ENCODE measurements at regions not wholly inside any gene's neighbourhood (a gene's known extent, or its start where the extent isn't known, plus 50 kb on each side); places are given as distances from the start of the nearest gene placed in this dataset.
"Not testable (repeated sequence)": the region's sequence is repeated elsewhere in the genome, so short reads cannot be mapped to it uniquely, and the experiment has no call there.

DNA sequence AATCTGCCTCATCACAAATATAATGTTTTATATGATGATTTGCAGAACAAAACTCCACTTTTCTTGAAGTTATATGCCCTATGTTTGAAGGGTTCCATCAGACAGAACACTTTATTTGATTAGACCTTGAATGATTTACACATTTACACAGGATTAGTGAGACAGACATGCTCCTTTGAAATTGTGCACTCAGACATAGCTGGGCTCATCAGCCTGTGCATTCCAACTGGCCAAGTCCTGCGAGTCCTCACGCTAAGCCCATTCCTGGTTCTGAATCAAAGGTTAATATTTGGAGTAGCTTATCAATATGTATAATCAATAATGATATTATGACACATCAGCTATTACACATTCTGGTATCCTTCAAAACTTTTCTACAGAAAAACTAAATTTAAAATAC lies 173.6 kb downstream of the MBL2 start:
- H2AFZ ChIP-seq (ENCODE audit: low read depth, low read length): no peak overlapping the region

GRCh38 chr10:52599551-52600200 lies 172.9 kb downstream of the MBL2 start:
- no peak overlapping the region for H3K4me3 ChIP-seq (ENCODE audit: low read length)
- H3F3A ChIP-seq (ENCODE audit: insufficient read depth, low read length, poor library complexity, severe bottlenecking): no peaks in the 10 kb centered on the region
- H3K36me3 ChIP-seq (ENCODE audit: insufficient read depth, low read length): no peaks in the 10 kb centered on the region
- no peaks in the 10 kb centered on the region for H3K27me3 ChIP-seq (ENCODE audit: insufficient read depth, low read depth, low read length)
- no peaks in the 10 kb centered on the region for H3K79me2 ChIP-seq (replicated peaks; ENCODE audit: insufficient read depth, low read length)
- no peaks in the 10 kb centered on the region for H3K9me3 ChIP-seq (ENCODE audit: low read length)
- TF ChIP-seq MXI1 (conservative IDR thresholded peaks at IDR 0.05; ENCODE audit: poor library complexity, severe bottlenecking) (no peak), TAF1 (IDR thresholded peaks at IDR 0.05; ENCODE audit: low read depth) (no peak), CTCF (IDR thresholded peaks at IDR 0.05; ENCODE audit: poor library complexity, severe bottlenecking) (no peak), SMC3 (conservative IDR thresholded peaks at IDR 0.05; ENCODE audit: poor library complexity) (no peak), POLR2AphosphoS5 (IDR thresholded peaks at IDR 0.05) (no peak), RAD21 (conservative IDR thresholded peaks at IDR 0.05) (no peak), EP300 (conservative IDR thresholded peaks at IDR 0.05; ENCODE audit: poor library complexity, severe bottlenecking) (no peak)
- TF ChIP-seq, protein P1, sequence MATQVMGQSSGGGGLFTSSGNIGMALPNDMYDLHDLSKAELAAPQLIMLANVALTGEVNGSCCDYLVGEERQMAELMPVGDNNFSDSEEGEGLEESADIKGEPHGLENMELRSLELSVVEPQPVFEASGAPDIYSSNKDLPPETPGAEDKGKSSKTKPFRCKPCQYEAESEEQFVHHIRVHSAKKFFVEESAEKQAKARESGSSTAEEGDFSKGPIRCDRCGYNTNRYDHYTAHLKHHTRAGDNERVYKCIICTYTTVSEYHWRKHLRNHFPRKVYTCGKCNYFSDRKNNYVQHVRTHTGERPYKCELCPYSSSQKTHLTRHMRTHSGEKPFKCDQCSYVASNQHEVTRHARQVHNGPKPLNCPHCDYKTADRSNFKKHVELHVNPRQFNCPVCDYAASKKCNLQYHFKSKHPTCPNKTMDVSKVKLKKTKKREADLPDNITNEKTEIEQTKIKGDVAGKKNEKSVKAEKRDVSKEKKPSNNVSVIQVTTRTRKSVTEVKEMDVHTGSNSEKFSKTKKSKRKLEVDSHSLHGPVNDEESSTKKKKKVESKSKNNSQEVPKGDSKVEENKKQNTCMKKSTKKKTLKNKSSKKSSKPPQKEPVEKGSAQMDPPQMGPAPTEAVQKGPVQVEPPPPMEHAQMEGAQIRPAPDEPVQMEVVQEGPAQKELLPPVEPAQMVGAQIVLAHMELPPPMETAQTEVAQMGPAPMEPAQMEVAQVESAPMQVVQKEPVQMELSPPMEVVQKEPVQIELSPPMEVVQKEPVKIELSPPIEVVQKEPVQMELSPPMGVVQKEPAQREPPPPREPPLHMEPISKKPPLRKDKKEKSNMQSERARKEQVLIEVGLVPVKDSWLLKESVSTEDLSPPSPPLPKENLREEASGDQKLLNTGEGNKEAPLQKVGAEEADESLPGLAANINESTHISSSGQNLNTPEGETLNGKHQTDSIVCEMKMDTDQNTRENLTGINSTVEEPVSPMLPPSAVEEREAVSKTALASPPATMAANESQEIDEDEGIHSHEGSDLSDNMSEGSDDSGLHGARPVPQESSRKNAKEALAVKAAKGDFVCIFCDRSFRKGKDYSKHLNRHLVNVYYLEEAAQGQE (IDR thresholded peaks at IDR 0.05; ENCODE audit: borderline replicate concordance): no peak
- H2AFZ ChIP-seq (ENCODE audit: low read depth, low read length): no peak overlapping the region
- no peak overlapping the region for H3K9ac ChIP-seq (ENCODE audit: low read length)
- no peak overlapping the region for H3K27ac ChIP-seq (ENCODE audit: low read length)
- H3K4me2 ChIP-seq (ENCODE audit: low read length): no peak overlapping the region
- no peaks in the 10 kb centered on the region for H3K9me2 ChIP-seq (ENCODE audit: insufficient read depth, low read length)
- no peaks in the 10 kb centered on the region for H4K20me1 ChIP-seq (ENCODE audit: insufficient read depth)

More for the DNA sequence above, 173.6 kb downstream of the MBL2 start:
- Histone ChIP-seq H3K36me3 (ENCODE audit: insufficient read depth, low read length) (no peaks in the 10 kb centered on the region), H3K27ac (ENCODE audit: low read length) (no peak overlapping the region), H3K9me3 (ENCODE audit: low read length) (no peaks in the 10 kb centered on the region), H3K9ac (ENCODE audit: low read length) (no peak overlapping the region), H3K27me3 (ENCODE audit: insufficient read depth, low read depth, low read length) (no peaks in the 10 kb centered on the region), H3F3A (ENCODE audit: insufficient read depth, low read length, poor library complexity, severe bottlenecking) (no peaks in the 10 kb centered on the region), H3K4me2 (ENCODE audit: low read length) (no peak overlapping the region), H3K4me3 (ENCODE audit: low read length) (no peak overlapping the region), H4K20me1 (ENCODE audit: insufficient read depth) (no peaks in the 10 kb centered on the region), H3K9me2 (ENCODE audit: insufficient read depth, low read length) (no peaks in the 10 kb centered on the region), H3K79me2 (replicated peaks; ENCODE audit: insufficient read depth, low read length) (no peaks in the 10 kb centered on the region)
- TF ChIP-seq MXI1 (conservative IDR thresholded peaks at IDR 0.05; ENCODE audit: poor library complexity, severe bottlenecking) (no peak), CTCF (IDR thresholded peaks at IDR 0.05; ENCODE audit: poor library complexity, severe bottlenecking) (no peak)
- TF ChIP-seq, protein P1 (IDR thresholded peaks at IDR 0.05; ENCODE audit: borderline replicate concordance): no peak

DNA sequence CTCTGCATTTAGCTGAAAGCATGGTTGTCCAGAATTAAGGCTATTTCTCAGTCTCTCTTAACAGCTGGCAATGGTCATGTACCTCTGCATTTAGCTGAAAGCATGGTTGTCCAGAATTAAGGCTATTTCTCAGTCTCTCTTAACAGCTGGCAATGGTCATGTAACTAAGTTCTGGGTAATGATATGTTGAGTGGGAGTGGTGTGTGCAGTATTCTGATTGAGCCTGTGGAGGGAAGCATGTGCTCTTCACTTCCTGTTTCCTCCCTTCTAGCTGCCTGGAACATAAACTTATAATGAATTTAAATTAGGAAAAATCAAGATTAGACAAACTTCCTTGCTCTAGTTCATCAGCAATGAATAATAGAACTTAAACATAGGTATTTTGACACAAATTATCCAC lies 168.5 kb downstream of the MBL2 start:
- not testable (repeated sequence) for H3K79me2 ChIP-seq (replicated peaks; ENCODE audit: insufficient read depth, low read length); H4K20me1 ChIP-seq (ENCODE audit: insufficient read depth); H3K4me2 ChIP-seq (ENCODE audit: low read length); H3K9me2 ChIP-seq (ENCODE audit: insufficient read depth, low read length); H3K4me3 ChIP-seq (ENCODE audit: low read length); H2AFZ ChIP-seq (ENCODE audit: low read depth, low read length); H3K27me3 ChIP-seq (ENCODE audit: insufficient read depth, low read depth, low read length); H3K36me3 ChIP-seq (ENCODE audit: insufficient read depth, low read length); H3K9ac ChIP-seq (ENCODE audit: low read length); H3K9me3 ChIP-seq (ENCODE audit: low read length); H3F3A ChIP-seq (ENCODE audit: insufficient read depth, low read length, poor library complexity, severe bottlenecking); H3K27ac ChIP-seq (ENCODE audit: low read length)

Measured in neural cell (in vitro differentiated cells).